HL-60 (cell line): ENCODE measurements at regions not wholly inside any gene's neighbourhood (a gene's known extent, or its start where the extent isn't known, plus 50 kb on each side); places are given as distances from the start of the nearest gene placed in this dataset.

Experiments
- DNase-seq, 2 experiments: peaks; one replicate each; pipeline ENCODE4 v3.0.0-alpha.2; 2010 to 2020; ENCODE audit warnings: low read depth in 1 of 2, low spot score in 1 of 2
- H3K27ac ChIP-seq: fragments of 250-450 bp; sonication (Bioruptor Pico); replicated peaks from 2 replicates; pipeline ENCODE4 v1.5.1; 2020; ENCODE audit warnings: mild to moderate bottlenecking, moderate library complexity
- H3K27me3 ChIP-seq: fragments of 250-450 bp; sonication (Bioruptor Pico); 2 replicates; pipeline ENCODE4 v1.5.1; 2021; ENCODE audit warnings: mild to moderate bottlenecking, moderate library complexity; ENCODE audit not compliant: insufficient read depth, poor library complexity, severe bottlenecking
- H3K4me3 ChIP-seq: replicated peaks from 2 replicates; pipeline ENCODE4 v1.5.1; 2011; ENCODE audit warnings: mild to moderate bottlenecking, control low read depth, low read length; ENCODE audit not compliant: insufficient read depth
- CTCF ChIP-seq: IDR thresholded peaks from one replicate; pipeline ENCODE4 v1.5.1; 2011; ENCODE audit warnings: low read length, control low read depth, inconsistent platforms; ENCODE audit not compliant: insufficient read depth
- GABPA ChIP-seq: IDR thresholded peaks from 2 replicates; pipeline ENCODE4 v1.6.1; 2012; ENCODE audit warnings: low read depth
- POLR2AphosphoS5 ChIP-seq: IDR thresholded peaks from 2 replicates; pipeline ENCODE4 v1.6.1; 2012; ENCODE audit warnings: low read depth
- SPI1 ChIP-seq: IDR thresholded peaks from 2 replicates; pipeline ENCODE4 v1.6.1; 2012; ENCODE audit warnings: low read depth, mild to moderate bottlenecking, borderline replicate concordance
- TF ChIP-seq, protein P1 (sequence below): IDR thresholded peaks from 2 replicates; pipeline ENCODE4 v1.6.1; 2012; ENCODE audit warnings: low read depth; ENCODE audit not compliant: insufficient replicate concordance

- Histone ChIP-seq H3K4me3 (no peak overlapping the region), H3K27me3 (no peaks in the 10 kb centered on the region), H3K27ac (no peak overlapping the region)
- DNase-seq: no peak
- TF ChIP-seq, protein P1, sequence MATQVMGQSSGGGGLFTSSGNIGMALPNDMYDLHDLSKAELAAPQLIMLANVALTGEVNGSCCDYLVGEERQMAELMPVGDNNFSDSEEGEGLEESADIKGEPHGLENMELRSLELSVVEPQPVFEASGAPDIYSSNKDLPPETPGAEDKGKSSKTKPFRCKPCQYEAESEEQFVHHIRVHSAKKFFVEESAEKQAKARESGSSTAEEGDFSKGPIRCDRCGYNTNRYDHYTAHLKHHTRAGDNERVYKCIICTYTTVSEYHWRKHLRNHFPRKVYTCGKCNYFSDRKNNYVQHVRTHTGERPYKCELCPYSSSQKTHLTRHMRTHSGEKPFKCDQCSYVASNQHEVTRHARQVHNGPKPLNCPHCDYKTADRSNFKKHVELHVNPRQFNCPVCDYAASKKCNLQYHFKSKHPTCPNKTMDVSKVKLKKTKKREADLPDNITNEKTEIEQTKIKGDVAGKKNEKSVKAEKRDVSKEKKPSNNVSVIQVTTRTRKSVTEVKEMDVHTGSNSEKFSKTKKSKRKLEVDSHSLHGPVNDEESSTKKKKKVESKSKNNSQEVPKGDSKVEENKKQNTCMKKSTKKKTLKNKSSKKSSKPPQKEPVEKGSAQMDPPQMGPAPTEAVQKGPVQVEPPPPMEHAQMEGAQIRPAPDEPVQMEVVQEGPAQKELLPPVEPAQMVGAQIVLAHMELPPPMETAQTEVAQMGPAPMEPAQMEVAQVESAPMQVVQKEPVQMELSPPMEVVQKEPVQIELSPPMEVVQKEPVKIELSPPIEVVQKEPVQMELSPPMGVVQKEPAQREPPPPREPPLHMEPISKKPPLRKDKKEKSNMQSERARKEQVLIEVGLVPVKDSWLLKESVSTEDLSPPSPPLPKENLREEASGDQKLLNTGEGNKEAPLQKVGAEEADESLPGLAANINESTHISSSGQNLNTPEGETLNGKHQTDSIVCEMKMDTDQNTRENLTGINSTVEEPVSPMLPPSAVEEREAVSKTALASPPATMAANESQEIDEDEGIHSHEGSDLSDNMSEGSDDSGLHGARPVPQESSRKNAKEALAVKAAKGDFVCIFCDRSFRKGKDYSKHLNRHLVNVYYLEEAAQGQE: no peak
- TF ChIP-seq GABPA: no peak
- no peak for TF ChIP-seq POLR2AphosphoS5
- TF ChIP-seq CTCF: no peak
- TF ChIP-seq SPI1: no peak
These were observed 216.6 kb downstream of the HHIPL2 start for GRCh38 chr1:222331340-222331739.

DNA sequence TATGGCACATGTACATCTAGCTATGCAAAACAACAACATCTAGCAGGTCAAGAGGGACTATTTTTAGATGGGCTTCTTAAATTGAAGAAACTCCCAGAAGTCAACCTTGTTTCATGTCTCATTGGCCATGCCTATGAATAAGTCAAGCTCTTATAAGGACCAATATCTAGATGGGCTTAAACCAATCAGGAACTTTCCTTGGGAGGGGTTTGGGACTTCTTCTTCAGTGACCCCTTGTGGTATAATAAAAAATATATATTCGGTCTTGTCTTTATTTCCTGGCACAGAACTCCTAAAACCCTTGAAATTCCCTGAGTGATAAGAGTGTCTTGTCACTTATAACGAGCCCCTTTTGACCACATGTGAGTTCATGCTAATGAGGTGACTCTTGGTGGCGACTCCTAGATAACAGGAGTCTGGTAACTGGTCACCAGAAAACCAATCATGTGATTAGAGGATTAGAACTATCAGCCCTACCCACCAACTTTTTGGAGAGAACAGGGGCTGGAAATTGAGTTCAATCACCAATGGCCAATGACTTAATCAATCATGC lies 218.3 kb downstream of the HHIPL2 start:
- DNase-seq: no peak
- Histone ChIP-seq H3K27ac (no peak overlapping the region), H3K4me3 (no peak overlapping the region), H3K27me3 (no peaks in the 10 kb centered on the region)
- TF ChIP-seq, protein P1: no peak
- TF ChIP-seq CTCF (no peak), POLR2AphosphoS5 (no peak), SPI1 (no peak), GABPA (no peak)

DNA sequence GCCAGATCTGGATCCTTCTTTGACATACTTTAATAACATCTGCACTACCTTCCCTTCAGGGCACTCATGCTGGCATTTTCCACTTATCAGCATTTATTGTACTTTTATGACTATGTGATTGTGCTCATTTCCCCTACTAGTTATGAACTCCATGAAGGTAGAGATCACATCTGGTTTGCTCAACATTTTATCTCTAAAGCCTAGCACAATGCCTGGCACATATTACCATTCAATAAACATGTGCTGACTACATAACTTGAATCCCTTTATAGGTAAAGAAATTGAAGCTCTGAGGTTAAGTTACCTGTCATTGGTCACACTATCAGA lies 221.2 kb downstream of the HHIPL2 start:
- TF ChIP-seq POLR2AphosphoS5 (no peak), SPI1 (no peak), CTCF (no peak), GABPA (no peak)
- TF ChIP-seq, protein P1: no peak
- Histone ChIP-seq H3K27me3 (no peaks in the 10 kb centered on the region), H3K4me3 (no peak overlapping the region), H3K27ac (no peak overlapping the region)
- DNase-seq: no peak
